Activated naive CD4-positive, alpha-beta T cell treated with anti-CD3 and anti-CD28 coated beads, Interleukin-2, amount 50 U/mL, for 24 hours (primary cell): ENCODE measurements at regions not wholly inside any gene's neighbourhood (a gene's known extent, or its start where the extent isn't known, plus 50 kb on each side); places are given as distances from the start of the nearest gene placed in this dataset.
"Not testable (repeated sequence)": the region's sequence is repeated elsewhere in the genome, so short reads cannot be mapped to it uniquely, and the experiment has no call there.

Source experiments
- H3K27ac Mint-ChIP-seq: one replicate; pipeline ENCODE4 v1.8.0; 2021; ENCODE audit warnings: mild to moderate bottlenecking, mixed read lengths
- H3K27me3 Mint-ChIP-seq: one replicate; pipeline ENCODE4 v1.8.0; 2021; ENCODE audit warnings: mixed read lengths
- H3K36me3 Mint-ChIP-seq: one replicate; pipeline ENCODE4 v1.8.0; 2021; ENCODE audit warnings: mixed read lengths
- H3K4me1 Mint-ChIP-seq: one replicate; pipeline ENCODE4 v1.8.0; 2021; ENCODE audit warnings: mixed read lengths
- H3K4me3 Mint-ChIP-seq: one replicate; pipeline ENCODE4 v1.8.0; 2021; ENCODE audit warnings: mild to moderate bottlenecking, mixed read lengths
- H3K9me3 Mint-ChIP-seq: one replicate; pipeline ENCODE4 v1.8.0; 2021; ENCODE audit warnings: mixed read lengths

DNA sequence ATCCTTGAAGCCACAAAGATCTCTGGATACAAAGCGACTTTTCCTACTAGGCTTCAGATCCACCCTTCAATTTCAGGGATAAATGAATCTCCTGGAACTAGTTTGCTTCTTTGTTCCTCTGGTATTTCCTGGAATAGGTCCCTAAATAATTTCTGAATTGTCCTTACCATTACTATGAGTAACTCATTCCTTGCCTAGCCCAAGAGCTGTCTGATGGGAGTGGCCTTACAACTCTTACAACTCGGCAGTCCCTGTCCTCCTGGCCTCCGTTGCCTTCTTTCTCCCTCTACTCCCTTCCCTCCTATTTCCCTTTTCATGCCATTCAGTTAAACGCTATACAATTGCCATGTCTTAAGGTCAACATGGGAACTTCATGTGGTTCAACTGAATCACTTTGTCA lies 98.2 kb upstream of the FHL2 start:
- Mint-ChIP-seq H3K4me1 (no peaks in the 10 kb centered on the region), H3K4me3 (no peak overlapping the region), H3K27ac (no peak overlapping the region), H3K9me3 (peaks cover 18% of the 10 kb centered on the region), H3K36me3 (peaks cover 13% of the 10 kb centered on the region), H3K27me3 (peaks cover 4% of the 10 kb centered on the region)

DNA sequence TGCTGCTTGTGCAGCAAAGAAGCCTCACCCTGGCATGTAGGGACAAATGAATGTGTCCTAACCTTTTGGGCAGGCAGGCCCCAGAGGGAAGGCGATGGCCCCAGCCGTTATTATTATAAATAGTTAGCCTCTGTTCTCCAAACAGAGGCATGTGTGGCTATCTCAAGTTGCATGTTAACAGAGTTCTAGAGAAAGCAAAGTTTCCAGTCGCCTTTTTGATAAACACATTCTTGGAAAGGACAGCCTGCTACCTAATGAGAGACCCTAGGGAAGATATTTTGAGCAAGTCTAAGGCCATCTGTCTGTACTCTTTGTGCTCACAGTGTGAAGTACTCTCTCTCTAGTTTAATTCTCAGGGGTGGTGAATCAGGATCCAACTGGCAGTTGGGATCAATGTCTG lies 97.4 kb upstream of the FHL2 start:
- Mint-ChIP-seq H3K4me3 (no peak overlapping the region), H3K27ac (no peak overlapping the region), H3K27me3 (peaks cover 4% of the 10 kb centered on the region), H3K9me3 (peaks cover 16% of the 10 kb centered on the region), H3K4me1 (no peaks in the 10 kb centered on the region), H3K36me3 (peaks cover 12% of the 10 kb centered on the region)

DNA sequence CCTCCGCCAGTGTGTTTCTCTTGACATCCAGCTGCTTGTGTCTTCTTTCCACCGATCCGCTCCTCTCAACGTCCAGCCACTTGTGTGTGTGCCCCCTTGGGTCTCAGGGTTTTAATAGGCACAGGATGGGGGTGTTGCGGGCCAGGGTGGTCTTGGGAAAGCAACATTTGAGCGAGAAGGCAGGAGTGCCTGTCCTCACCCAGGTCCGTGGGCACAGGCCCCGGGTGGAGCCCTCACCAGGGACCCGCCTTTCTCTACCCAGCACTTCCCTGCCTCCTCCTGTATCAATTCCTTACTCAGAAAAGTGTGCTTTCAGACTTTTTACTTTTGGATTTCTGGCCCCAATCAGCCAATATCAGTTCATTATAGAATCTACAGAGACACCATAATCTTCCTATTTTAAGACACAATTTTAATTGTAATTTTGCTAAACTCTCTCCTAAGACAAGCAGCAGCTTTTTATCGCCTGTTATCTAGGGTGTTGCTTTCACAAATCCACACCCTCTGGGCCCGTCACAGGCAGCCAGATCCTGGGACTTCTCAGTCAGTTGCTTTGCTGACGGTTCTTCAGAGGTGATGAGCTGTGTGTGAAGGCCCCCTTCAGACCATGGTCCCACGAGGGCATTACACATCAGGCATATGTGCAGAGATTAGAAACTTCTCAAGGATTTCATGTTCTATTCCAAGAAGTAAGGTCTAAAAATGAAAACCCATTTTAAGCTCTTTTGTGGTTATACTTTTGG lies 96.0 kb upstream of the FHL2 start:
- Mint-ChIP-seq H3K27ac (no peak overlapping the region), H3K4me1 (no peaks in the 10 kb centered on the region), H3K27me3 (peaks cover 4% of the 10 kb centered on the region), H3K36me3 (peaks cover 8% of the 10 kb centered on the region), H3K9me3 (peaks cover 11% of the 10 kb centered on the region), H3K4me3 (no peak overlapping the region)

DNA sequence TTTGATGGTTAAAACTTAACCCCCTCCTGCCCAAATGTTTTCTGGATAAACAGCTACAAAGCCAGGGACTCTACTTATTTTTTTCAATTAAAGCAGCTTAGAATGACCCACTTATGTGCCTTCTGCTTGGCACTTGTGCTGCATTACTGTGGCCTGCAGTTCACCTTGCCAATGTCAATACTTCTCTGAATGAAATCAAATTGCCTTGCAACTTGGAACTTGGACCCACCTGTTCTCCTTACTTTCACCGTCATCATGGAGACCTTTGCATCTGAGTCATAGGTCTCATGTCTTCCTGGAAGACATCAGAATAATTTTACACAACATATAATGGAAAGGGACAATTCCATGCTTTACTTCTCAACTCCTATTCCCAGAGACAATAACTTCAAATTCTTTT lies 92.1 kb upstream of the FHL2 start:
- Mint-ChIP-seq H3K4me1 (no peaks in the 10 kb centered on the region), H3K4me3 (no peak overlapping the region), H3K9me3 (peaks cover 11% of the 10 kb centered on the region), H3K27ac (no peak overlapping the region), H3K36me3 (peaks cover 8% of the 10 kb centered on the region), H3K27me3 (peaks cover 2% of the 10 kb centered on the region)

DNA sequence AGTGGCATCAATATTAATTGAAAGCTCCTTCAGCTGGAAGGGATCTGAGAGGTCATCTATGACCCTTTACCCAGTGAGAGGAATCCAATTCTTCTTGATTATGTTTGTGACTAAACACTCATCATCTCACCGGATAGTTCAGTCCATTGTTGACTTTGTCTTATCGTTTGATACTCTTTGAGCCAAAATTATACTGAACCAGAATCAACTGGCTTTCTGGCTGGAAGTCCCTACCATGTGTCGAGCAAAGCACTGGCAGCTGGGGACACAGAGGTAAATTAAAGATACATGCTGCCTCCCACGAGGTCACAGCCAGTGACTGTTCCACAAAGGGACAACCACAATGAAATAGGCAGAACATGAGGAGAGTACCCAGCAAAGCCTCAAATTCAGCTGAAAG lies 91.4 kb upstream of the FHL2 start:
- Mint-ChIP-seq H3K36me3 (peaks cover 8% of the 10 kb centered on the region), H3K27ac (no peak overlapping the region), H3K27me3 (peaks cover 2% of the 10 kb centered on the region), H3K9me3 (peaks cover 11% of the 10 kb centered on the region), H3K4me3 (no peak overlapping the region), H3K4me1 (no peaks in the 10 kb centered on the region)

DNA sequence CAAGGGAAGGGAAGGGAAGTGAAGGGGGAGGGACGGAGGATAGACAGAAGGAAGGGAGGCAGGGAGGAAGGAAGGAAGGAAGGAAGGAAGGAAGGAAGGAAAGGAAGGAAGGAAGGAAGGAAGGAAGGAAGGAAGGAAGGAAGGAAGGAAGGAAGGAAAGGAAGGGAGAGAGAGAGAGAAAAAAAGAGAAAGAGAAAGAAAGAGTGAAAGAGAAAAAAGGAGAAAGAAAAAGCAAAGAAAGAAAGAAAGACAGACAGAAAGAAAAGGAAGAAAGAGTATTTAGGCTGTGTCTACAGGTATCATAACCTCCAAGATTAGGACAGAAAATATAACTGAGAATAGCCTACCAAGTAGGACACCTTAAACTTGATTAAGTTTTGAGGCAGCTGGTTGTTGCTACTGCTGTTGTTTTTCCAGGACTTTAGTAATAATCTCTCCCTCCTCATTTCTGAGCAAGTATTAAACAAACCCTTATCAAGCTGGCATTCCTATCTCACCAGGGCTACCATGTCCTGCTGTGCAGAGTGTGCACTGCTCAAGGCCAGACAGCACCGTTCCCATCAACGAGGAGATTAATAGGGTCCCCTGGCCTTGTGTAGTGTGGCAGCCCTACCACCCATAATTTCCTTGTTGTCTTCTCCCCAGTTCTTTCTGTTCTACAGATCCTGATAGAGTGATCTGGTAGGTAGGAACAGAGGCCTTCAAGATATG lies 90.5 kb upstream of the FHL2 start:
- Mint-ChIP-seq H3K4me1 (no peaks in the 10 kb centered on the region), H3K27me3 (no peaks in the 10 kb centered on the region), H3K27ac (no peak overlapping the region), H3K4me3 (no peak overlapping the region), H3K9me3 (peaks cover 11% of the 10 kb centered on the region), H3K36me3 (peaks cover 7% of the 10 kb centered on the region)

DNA sequence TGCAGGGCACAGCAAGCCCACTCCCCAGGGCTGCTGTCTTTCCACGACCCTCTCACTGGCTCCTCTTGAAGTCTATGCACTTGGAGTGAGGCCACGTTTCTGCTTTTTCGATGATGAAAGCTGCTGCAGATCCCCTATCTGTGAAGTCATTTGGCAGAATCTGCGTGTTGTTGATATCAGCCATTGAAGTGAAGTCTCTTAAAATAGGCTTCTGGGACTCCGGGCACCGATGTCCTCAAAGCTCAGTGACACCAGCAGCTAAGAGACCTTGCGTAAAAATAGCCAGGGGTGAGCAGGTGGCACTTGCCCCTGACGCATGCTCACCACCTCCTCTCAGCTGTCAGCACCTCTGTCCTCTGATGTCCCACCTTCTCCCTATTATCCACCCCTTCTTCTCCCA lies 89.4 kb upstream of the FHL2 start:
- Mint-ChIP-seq H3K4me3 (no peak overlapping the region), H3K36me3 (peaks cover 5% of the 10 kb centered on the region), H3K9me3 (peaks cover 6% of the 10 kb centered on the region), H3K27me3 (no peaks in the 10 kb centered on the region), H3K27ac (no peak overlapping the region), H3K4me1 (no peaks in the 10 kb centered on the region)

DNA sequence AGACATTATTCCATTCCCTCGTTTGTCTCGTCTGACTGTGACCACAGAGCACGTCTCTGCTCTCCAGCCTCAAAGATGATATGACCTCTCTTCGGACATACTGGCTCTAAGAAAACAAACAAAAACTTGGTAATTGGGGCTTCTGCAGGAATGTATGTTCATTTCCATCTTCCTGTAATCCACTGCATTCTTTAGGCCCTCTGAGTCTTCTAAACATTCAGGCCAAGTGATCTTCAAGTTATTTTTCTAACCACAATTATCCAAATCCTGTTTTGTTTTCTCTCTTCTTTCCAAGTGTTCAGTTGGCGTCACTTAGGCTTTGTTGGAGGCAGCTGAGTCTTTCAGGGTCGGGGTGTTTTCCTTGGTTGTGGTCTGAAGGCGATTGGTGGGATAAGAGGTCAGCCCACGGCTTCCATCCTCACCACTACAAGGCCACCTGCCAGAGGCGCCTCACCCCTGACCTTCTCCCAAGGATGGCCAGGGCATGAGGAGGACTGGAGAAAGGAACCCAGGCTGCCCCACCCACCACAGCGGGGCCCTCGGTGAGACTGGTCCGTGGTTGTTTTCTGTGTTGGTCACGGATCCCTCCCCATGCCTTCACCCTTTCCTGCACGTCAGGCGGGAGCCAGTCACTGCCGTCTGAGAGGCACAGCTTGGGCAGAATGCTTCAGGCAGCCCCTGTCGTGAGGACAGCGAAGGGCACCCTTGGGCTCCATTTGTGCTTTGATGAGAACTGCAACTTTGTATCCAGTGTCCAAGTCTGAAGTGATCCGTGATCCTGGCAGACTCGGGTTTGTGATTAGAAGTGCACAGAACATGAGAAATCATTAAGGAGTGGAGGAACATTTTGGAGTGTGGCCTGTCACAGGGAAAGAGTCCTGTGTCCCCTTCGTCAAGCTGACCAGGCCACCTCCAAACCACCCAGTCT lies 88.6 kb upstream of the FHL2 start:
- Mint-ChIP-seq H3K9me3 (no peaks in the 10 kb centered on the region), H3K36me3 (no peaks in the 10 kb centered on the region), H3K4me1 (no peaks in the 10 kb centered on the region), H3K4me3 (no peak overlapping the region), H3K27me3 (no peaks in the 10 kb centered on the region), H3K27ac (no peak overlapping the region)

DNA sequence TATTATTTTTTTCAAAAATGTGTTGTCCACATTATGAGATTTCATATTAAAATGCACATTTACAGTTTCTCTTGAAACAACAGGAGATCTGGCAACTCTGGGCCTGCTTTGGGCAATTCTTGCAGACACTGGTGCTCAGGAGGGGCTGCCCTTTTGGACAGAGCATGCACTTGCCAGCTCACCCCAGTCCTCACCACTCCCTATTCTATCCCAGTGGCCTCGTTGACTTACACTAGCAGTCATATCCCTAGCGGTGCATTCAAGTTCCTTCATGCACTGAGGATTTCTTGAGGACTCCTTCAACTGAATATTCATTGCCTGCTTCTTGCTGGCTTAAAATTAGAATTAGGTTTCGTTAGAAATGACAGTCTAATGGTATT lies 87.9 kb upstream of the FHL2 start:
- Mint-ChIP-seq H3K4me3 (no peak overlapping the region), H3K27me3 (no peaks in the 10 kb centered on the region), H3K4me1 (no peaks in the 10 kb centered on the region), H3K27ac (no peak overlapping the region), H3K36me3 (no peaks in the 10 kb centered on the region), H3K9me3 (no peaks in the 10 kb centered on the region)

DNA sequence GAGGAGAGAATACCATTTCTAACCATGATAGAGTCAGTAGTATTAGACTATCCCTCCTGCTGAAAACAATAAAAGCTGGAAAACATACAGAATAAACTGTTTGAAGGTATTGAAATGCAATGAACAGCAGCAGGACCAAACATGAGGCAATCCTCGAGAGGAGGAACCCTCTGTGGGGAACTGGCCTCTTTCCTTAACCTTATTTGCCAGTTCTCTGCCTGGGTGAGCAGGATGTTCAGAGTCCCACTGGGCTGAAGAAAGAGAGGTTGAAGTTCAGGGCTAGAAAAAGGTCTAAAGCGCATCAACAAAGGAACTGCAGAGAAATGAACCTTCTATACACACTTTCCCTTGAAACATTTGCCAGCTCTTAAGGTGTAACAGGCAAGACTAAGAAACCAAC lies 79.8 kb upstream of the FHL2 start:
- Mint-ChIP-seq H3K27me3 (no peaks in the 10 kb centered on the region), H3K4me1 (no peaks in the 10 kb centered on the region), H3K36me3 (no peaks in the 10 kb centered on the region), H3K27ac (no peak overlapping the region), H3K9me3 (no peaks in the 10 kb centered on the region), H3K4me3 (no peak overlapping the region)

DNA sequence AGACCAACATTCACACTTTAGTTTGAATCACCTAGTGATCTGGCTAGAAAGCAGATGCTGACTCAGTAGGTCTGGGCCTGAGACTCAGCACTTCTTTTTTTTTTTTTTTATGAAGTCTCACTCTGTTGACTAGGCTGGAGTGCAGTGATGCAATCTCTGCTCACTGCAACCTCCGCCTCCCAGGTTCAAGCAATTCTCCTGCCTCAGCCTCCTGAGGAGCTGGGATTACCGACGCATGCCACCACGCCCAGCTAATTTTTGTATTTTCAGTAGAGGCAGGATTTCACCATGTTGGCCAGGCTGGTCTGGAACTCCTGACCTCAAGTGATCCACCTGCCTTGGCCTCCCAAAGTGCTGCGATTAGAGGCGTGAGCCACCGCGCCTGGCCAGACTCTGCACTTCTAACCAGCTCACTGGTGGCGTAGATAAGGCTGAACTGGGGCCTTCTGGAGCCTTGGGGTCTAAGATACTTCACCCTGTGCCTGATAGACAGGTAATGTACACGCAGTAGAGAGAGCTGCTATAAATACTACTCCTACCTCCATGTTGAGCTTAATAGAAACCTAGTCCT lies 78.3 kb upstream of the FHL2 start:
- H3K27ac Mint-ChIP-seq = not testable (repeated sequence)

DNA sequence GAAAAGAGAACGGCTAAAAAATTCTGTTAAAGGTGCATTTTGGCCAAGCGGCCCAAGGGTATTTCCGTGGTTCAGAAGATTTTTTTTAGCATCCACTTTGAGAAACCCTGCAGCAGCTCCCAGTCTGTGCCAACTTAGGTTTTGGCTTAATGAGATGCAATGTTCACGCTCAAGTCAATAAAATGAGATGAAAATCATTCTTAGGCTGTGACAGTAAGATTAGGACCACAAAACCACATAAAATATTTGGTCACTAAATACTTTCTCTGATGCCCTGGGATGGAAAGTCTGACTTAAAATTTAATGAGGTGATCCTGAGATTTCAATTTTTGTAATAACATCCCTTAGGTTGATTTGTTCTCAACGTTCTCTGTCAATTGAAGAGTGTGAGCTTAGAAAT lies 74.2 kb upstream of the FHL2 start:
- Mint-ChIP-seq H3K27me3 (no peaks in the 10 kb centered on the region), H3K36me3 (no peaks in the 10 kb centered on the region), H3K27ac (no peak overlapping the region), H3K4me3 (no peak overlapping the region), H3K4me1 (peaks cover 7% of the 10 kb centered on the region), H3K9me3 (no peaks in the 10 kb centered on the region)

More for the DNA sequence above, 78.3 kb upstream of the FHL2 start:
- H3K9me3 Mint-ChIP-seq, H3K4me3 Mint-ChIP-seq, H3K36me3 Mint-ChIP-seq, H3K4me1 Mint-ChIP-seq, H3K27me3 Mint-ChIP-seq: not testable (repeated sequence)

DNA sequence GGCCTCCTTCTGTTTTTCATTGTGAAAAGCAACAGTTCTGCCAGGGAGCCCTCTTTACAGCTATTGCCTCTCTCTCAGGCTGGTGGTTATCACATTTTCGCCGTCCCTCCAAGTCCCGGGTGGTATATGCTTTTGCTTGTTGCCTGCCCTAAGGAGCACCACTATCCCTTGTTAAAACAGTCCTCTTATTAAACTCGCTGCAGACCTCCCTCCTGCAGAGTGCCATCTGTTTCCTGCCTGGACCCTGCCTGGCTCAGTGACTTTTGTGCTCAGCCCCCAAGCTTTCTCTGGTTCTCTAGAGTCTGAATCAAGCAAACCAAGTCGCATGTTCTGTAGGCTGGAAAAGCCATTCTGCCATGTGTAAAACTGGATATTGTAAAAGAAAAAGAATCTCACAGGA lies 72.1 kb upstream of the FHL2 start:
- Mint-ChIP-seq H3K27ac (no peak overlapping the region), H3K9me3 (no peaks in the 10 kb centered on the region), H3K36me3 (no peaks in the 10 kb centered on the region), H3K4me1 (peaks cover 17% of the 10 kb centered on the region), H3K4me3 (no peak overlapping the region), H3K27me3 (no peaks in the 10 kb centered on the region)

DNA sequence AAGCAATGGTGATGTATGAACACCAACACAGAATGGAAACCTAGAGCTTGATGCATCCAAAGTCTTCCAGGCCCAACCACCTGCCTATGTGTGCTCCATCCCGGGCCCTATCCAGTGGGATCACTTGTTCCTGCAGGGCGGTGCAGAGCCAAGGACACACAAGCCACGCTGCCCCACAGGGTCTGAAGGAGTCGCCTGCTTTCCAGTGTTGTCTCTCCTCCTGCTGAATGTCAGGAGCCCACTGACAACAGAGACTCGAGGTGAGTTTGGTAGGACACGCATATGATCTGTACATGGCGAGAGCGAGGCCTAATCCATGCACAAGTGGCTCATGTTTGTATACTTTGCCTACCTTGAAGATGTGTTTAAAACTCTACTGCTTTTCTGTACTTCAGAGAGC lies 70.9 kb upstream of the FHL2 start:
- no peaks in the 10 kb centered on the region for H3K36me3 Mint-ChIP-seq
- no peaks in the 10 kb centered on the region for H3K27me3 Mint-ChIP-seq
- no peaks in the 10 kb centered on the region for H3K9me3 Mint-ChIP-seq

DNA sequence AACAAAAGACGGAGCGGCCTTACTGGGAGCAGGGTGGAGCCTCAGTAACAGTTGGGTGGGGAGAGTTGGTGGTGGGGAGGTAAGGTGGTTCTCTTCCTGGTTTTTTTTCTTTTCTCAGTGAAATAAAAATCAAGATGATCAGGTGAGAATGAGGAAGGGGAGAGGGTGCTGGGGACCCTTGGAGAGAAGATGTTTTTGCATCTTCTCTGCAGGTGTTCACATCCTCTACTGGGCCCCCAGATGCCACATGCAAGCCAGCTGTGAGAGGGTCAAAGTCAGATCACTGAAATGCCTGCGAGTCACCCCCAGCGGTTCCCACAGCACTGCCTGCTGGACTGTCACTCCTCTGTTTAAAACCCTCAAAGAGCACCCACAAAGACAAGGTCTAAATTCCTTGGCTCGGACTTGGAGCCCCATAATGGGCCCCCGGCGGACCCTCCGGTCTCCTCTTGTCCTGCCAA lies 69.8 kb upstream of the FHL2 start:
- Mint-ChIP-seq H3K27ac (no peak overlapping the region), H3K36me3 (no peaks in the 10 kb centered on the region), H3K9me3 (no peaks in the 10 kb centered on the region), H3K4me1 (peaks cover 17% of the 10 kb centered on the region), H3K27me3 (no peaks in the 10 kb centered on the region), H3K4me3 (peak overlapping the region; percentile 75)

More for the DNA sequence above, 70.9 kb upstream of the FHL2 start:
- Mint-ChIP-seq H3K27ac (no peak overlapping the region), H3K4me1 (peaks cover 17% of the 10 kb centered on the region), H3K4me3 (no peak overlapping the region)
